DND-41 (cell line): ENCODE measurements at regions not wholly inside any gene's neighbourhood (a gene's known extent, or its start where the extent isn't known, plus 50 kb on each side); places are given as distances from the start of the nearest gene placed in this dataset.

Source experiments
- ATAC-seq: fragments of 200-7000 bp; cut with Tn5 transposase; 3 replicates; pipeline ENCODE4 v1.9.1; 2021; ENCODE audit warnings: low read depth; ENCODE audit not compliant: insufficient read depth
- DNase-seq: peaks from one replicate; pipeline ENCODE4 v3.0.0-alpha.2; 2020
- H2AFZ ChIP-seq: 2 replicates; pipeline ENCODE4 v1.6.0; 2012; ENCODE audit warnings: low read depth, low read length
- H3K27ac ChIP-seq: 2 replicates; pipeline ENCODE4 v1.5.1; 2012; ENCODE audit warnings: low read length, inconsistent platforms
- H3K27me3 ChIP-seq: fragments of 200-600 bp; sonication (generic); 2 replicates; pipeline ENCODE4 v1.6.0; 2012; ENCODE audit warnings: low read length, mild to moderate bottlenecking, inconsistent platforms; ENCODE audit not compliant: insufficient read depth, poor library complexity
- H3K36me3 ChIP-seq: 2 replicates; pipeline ENCODE4 v1.5.1; 2012; ENCODE audit warnings: low read length, inconsistent platforms; ENCODE audit not compliant: insufficient read depth
- H3K4me1 ChIP-seq: 2 replicates; pipeline ENCODE4 v1.5.1; 2012; ENCODE audit warnings: mild to moderate bottlenecking, low read length; ENCODE audit not compliant: insufficient read depth
- H3K4me2 ChIP-seq: 2 replicates; pipeline ENCODE4 v1.6.0; 2012; ENCODE audit warnings: mild to moderate bottlenecking, moderate library complexity, low read length, inconsistent platforms; ENCODE audit not compliant: insufficient read depth
- H3K4me3 ChIP-seq, 2 experiments: fragments of 200-600 bp in 1 of 2; shearing (Covaris generic) in 1 of 2; 2 replicates each; pipeline ENCODE4 v1.5.1; 2012 to 2016; ENCODE audit warnings: inconsistent platforms in 2 of 2, low read length in 2 of 2, mild to moderate bottlenecking in 2 of 2, low read depth in 1 of 2, moderate library complexity in 1 of 2
- H3K79me2 ChIP-seq: 2 replicates; pipeline ENCODE4 v1.6.0; 2012; ENCODE audit warnings: low read length, inconsistent platforms; ENCODE audit not compliant: insufficient read depth
- H3K9ac ChIP-seq: 2 replicates; pipeline ENCODE4 v1.6.0; 2012; ENCODE audit warnings: low read depth, mild to moderate bottlenecking, inconsistent platforms, low read length, moderate library complexity
- H3K9me3 ChIP-seq: 2 replicates; pipeline ENCODE4 v1.5.1; 2012; ENCODE audit warnings: low read length, moderate library complexity, mild to moderate bottlenecking, inconsistent platforms; ENCODE audit not compliant: insufficient read depth, severe bottlenecking
- H4K20me1 ChIP-seq: 2 replicates; pipeline ENCODE4 v1.6.0; 2012; ENCODE audit warnings: low read length; ENCODE audit not compliant: insufficient read depth
- CTCF ChIP-seq: IDR thresholded peaks from 2 replicates; pipeline ENCODE4 v1.5.1; 2012; ENCODE audit warnings: borderline replicate concordance, low read length, moderate library complexity, mild to moderate bottlenecking; ENCODE audit not compliant: poor library complexity, severe bottlenecking; ENCODE audit errors: extremely low read depth
- EZH2 ChIP-seq: IDR thresholded peaks from 3 replicates; pipeline ENCODE4 v1.6.1; 2012; ENCODE audit warnings: borderline replicate concordance, low read depth, mild to moderate bottlenecking, moderate library complexity, low read length, inconsistent platforms; ENCODE audit not compliant: severe bottlenecking

GRCh38 chr4:136687596-136687995 is 844.7 kb downstream of the PCDH18 start:
- Histone ChIP-seq H3K27ac (no peak overlapping the region), H3K79me2 (no peaks in the 10 kb centered on the region), H4K20me1 (no peaks in the 10 kb centered on the region), H3K4me1 (peaks cover 8% of the 10 kb centered on the region), H3K27me3 (no peaks in the 10 kb centered on the region), H2AFZ (no peak overlapping the region), H3K4me3 (no peak overlapping the region), H3K4me2 (no peak overlapping the region), H3K9ac (no peak overlapping the region), H3K36me3 (no peaks in the 10 kb centered on the region), H3K9me3 (no peaks in the 10 kb centered on the region)
- no peak; the same call in 2 of the 3 replicates for ATAC-seq
- TF ChIP-seq EZH2 (no peak), CTCF (no peak)
- no peak for DNase-seq

GRCh38 chr4:136687118-136687517 is 845.2 kb downstream of the PCDH18 start:
- H4K20me1 ChIP-seq = no peaks in the 10 kb centered on the region
- H3K36me3 ChIP-seq = no peaks in the 10 kb centered on the region
- H3K9me3 ChIP-seq = no peaks in the 10 kb centered on the region
- H3K4me1 ChIP-seq = peaks cover 8% of the 10 kb centered on the region
- ATAC-seq = peak; percentile 95
- H3K27me3 ChIP-seq = no peaks in the 10 kb centered on the region
- DNase-seq = peak; percentile 66
- TF ChIP-seq CTCF (peak; percentile 45), EZH2 (no peak)
- H3K27ac ChIP-seq = no peak overlapping the region
- H3K9ac ChIP-seq = no peak overlapping the region
- H3K79me2 ChIP-seq = no peaks in the 10 kb centered on the region
- no peak overlapping the region for H3K4me3 ChIP-seq
- H2AFZ ChIP-seq = 0 out of 2 replicates have a peak overlapping the region, but pooled peaks have one; percentile 41
- H3K4me2 ChIP-seq = no peak overlapping the region

DNA sequence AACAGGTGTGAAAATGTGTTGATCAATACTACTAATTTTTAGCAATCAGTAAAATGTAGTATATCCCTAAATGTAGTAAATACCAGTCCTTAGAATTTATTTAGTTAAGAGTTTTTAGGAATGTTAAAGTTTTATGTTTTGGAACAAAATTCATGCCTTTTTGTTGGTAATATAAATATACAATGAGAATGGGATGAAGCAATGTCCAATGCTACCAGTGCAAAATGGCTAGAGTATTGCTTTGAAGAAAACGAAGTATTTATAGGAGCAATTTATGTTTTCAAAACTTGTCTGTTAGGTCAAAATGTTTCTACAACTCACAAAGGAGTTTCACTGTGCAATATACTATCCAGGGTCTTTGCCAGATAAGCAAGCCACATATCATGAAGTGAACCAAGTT is 851.5 kb downstream of the PCDH18 start:
- Histone ChIP-seq H3K9me3 (no peaks in the 10 kb centered on the region), H4K20me1 (no peaks in the 10 kb centered on the region), H3K4me1 (no peaks in the 10 kb centered on the region), H3K36me3 (no peaks in the 10 kb centered on the region), H3K27me3 (no peaks in the 10 kb centered on the region), H3K4me3 (no peak overlapping the region), H3K9ac (no peak overlapping the region), H3K27ac (no peak overlapping the region), H3K79me2 (no peaks in the 10 kb centered on the region), H3K4me2 (no peak overlapping the region), H2AFZ (no peak overlapping the region)
- TF ChIP-seq CTCF = no peak
- no peak for DNase-seq
- no peak for ATAC-seq

- H3K27me3 ChIP-seq = no peaks in the 10 kb centered on the region
- ATAC-seq (no peak), DNase-seq (no peak)
- TF ChIP-seq CTCF (no peak), EZH2 (no peak)
- no peak overlapping the region for H3K9ac ChIP-seq
- H3K36me3 ChIP-seq = no peaks in the 10 kb centered on the region
- no peaks in the 10 kb centered on the region for H4K20me1 ChIP-seq
- H3K9me3 ChIP-seq = no peaks in the 10 kb centered on the region
- no peak overlapping the region for H2AFZ ChIP-seq
- no peak overlapping the region for H3K27ac ChIP-seq
- H3K4me2 ChIP-seq = no peak overlapping the region
- no peaks in the 10 kb centered on the region for H3K79me2 ChIP-seq
- H3K4me1 ChIP-seq = no peaks in the 10 kb centered on the region
- no peak overlapping the region for H3K4me3 ChIP-seq
Observed at GRCh38 chr4:136680271-136680670, 852.0 kb downstream of the PCDH18 start.
